GM18505 (cell line): ENCODE measurements at regions not wholly inside any gene's neighbourhood (a gene's known extent, or its start where the extent isn't known, plus 50 kb on each side); places are given as distances from the start of the nearest gene placed in this dataset.
"Not testable (repeated sequence)": the region's sequence is repeated elsewhere in the genome, so short reads cannot be mapped to it uniquely, and the experiment has no call there.

Source experiments
- ATAC-seq: cut with Tn5 transposase; IDR thresholded peaks from one replicate; pipeline ENCODE4 v1.9.1; 2021; ENCODE audit not compliant: unreplicated experiment
- POLR2A ChIP-seq: IDR thresholded peaks from 4 replicates; pipeline ENCODE4 v1.6.1; 2011; ENCODE audit warnings: borderline replicate concordance; ENCODE audit not compliant: insufficient read depth, insufficient read length; ENCODE audit errors: extremely low read depth

DNA sequence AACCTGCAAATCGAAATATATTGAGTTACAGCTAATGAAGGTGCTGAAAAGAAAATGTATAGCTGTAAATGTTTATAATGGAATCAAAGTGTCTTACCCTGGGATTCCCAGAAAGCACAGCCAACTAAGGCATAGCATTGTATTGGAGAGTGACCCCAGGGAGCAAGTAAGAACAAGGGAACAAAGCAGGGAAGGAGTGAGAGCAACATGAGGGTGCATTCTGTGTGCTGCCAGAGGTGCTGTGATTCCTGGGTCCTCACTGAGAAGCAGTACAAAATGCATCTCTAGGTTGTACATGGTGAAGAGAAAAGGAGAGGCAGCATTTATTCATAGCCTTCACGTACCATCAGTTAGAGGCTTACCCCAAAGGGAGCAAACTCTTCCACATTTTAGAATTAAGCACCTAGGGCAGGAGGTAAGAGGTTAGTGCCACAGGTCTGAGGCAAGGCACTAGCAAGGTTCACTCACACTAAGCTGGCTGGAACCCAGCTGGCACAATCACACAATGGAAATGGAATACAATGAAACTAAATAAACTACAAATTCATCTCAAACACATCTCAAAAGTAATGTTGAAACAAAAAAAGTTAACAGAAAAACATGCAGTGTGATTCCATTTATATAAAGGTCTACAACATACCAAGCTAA, 151.5 kb upstream of the C2CD4B start:
- ATAC-seq, result no peak
- TF ChIP-seq POLR2A, result no peak

DNA sequence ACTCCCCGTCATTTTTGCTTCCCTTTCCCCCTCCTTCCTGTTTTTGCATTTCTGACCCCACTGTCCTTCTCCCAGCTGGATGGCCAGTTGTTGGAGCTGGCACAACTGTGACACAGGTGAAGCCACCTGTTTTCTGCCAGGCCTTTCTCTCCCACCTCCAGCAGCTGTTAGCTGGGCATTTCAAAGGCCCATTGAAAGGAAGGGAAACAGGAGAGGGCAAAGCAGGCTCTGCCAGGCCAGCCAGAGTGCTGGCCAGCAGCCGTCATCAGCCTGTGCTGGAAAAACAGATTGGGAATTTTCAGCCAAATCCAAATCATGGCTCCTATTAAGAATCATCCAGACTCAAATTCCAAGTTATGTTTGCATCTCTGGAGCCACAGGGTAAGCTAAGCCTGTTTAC, 155.2 kb upstream of the C2CD4B start:
- ATAC-seq, result no peak
- no peak for TF ChIP-seq POLR2A

DNA sequence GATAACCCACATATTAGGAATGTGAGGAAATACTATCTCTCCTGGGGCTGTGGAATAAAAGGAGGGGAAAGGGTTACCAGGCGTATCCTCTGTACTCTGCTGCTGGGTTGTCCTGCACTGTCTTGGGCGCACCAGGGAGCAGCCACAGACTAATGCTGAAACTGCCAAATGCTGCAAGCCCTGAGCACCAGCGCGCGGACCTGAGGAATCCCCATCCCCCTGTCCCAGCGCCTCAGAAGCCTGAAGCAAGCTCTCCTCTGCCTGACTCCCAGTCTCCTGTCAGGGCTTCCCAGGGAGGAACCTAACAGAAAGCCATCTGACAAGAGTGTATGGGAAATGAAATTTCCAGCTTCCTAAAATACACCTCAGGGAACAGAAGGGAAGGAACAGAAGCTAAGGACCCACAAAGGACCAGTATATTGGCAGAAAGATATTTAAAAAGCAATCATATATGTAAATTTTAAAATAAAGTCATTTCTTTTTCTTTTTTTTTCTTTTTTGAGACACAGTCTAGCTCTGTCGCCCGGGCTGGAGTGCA, 158.3 kb upstream of the C2CD4B start:
- no peak for TF ChIP-seq POLR2A
- no peak for ATAC-seq

DNA sequence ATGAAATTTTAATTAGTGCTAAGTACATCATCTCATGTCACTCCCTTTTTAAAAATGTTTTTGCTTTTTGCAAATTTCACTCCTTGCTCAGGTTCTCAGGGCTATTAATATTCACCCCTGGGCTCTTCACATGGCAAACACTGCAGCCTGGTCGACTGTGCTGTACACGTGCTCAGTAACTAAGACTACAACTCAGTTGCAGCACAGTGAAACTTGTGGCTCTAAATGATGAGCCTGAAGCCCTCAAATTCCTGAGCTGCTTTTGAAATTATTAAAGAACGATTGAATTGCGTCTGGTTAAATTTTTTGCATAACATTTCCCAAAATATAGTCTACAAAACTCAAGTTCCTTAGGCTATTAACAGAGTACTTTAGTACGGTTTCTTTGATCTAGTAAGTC, 159.3 kb upstream of the C2CD4B start:
- no peak for TF ChIP-seq POLR2A
- no peak for ATAC-seq

DNA sequence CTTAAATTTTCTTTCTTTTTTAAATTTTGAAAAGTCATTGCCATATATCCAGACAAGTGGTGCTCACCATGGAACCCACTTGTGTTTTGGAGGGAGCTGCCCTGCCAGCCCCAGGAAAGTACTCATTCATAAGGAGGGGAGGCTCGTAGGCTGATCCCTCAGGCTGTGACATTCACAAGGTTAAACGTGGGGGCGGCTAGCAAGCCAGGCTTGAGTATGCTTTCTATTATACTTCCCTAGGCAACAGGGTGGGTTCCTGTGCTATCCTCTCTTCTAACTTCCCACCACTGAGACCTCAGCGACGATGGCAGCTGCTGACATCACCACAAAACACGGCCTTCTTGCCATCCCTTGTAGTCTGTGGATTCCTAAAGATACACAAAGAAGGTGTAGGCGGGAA, 160.5 kb upstream of the C2CD4B start:
- TF ChIP-seq POLR2A, result no peak

DNA sequence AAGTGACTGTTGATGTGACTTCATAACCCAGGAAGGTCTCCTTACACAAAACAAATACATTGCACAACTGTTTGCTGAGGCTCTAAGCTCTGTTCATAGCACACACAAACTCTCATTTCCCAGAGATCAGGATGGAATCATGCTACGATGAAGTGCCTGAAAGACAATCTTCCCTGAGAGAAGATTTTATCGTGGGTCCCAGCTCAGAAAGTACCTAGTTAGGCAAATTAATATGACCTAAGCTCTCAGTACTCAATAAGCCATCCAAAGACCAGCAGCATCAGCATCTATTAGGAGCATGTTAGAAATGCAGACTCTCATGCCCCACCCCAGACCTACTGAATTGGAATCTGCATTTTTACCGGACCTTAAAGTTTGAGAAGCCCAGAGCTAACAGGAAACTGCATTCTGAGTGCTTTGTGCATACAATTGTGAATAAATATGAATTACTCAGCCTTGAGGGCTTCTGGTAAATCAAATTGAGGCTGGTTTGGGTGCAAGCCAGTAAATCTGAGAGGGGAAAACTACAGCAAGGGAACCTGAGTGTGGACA, 161.5 kb upstream of the C2CD4B start:
- ATAC-seq, result no peak
- TF ChIP-seq POLR2A, result no peak

More for the DNA sequence above, 160.5 kb upstream of the C2CD4B start:
- no peak for ATAC-seq

DNA sequence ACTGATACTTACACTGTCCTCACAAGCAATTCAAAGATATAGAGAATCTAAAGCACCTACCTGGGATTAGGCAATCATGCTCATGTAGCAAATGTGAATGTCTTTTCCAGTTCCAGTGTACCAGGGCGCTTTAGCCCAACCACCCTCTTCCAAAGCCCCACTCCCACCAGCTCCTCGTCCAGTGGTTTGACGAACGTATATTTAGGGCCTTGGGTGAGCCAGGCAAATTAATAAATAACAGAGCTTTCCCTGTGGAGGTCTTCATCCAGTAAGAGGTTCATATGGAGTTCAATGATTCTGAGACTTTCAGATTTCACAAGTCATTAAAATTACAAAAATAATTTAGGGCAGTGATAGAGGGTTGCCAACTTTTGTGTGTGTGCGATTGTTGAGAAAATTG, 162.3 kb upstream of the C2CD4B start:
- TF ChIP-seq POLR2A, result no peak
- ATAC-seq, result no peak

DNA sequence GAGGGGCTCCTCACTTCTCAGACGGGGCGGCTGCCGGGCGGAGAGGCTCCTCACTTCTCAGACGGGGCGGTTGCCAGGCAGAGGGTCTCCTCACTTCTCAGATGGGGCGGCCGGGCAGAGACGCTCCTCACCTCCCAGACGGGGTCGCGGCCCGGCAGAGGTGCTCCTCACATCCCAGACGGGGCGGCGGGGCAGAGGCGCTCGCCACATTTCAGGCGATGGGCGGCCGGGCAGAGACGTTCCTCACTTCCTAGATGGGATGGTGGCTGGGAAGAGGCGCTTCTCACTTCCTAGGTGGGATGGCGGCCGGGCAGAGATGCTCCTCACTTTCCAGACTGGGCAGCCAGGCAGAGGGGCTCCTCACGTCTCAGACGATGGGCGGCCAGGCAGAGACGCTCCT, 167.4 kb upstream of the C2CD4B start:
- not testable (repeated sequence) for ATAC-seq

DNA sequence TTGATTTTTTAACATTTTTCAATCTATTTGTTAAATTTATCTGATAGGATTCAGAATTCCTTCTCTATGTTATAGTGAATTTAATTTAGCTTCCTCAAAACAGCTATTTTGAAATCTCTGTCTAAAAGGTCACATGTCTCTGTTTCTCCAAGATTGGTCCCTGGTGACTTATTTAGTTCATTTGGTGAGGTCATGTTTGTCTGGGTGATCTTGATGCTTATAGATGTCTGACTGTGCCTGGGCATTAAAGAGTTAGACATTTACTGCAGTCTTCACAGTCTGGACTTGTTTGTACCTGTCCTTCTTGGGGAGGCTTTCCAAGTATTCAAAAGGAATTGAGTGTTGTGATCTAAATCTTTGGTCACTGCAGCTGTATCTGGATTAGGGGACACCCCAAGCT, 169.5 kb upstream of the C2CD4B start:
- TF ChIP-seq POLR2A, result no peak
- no peak for ATAC-seq

DNA sequence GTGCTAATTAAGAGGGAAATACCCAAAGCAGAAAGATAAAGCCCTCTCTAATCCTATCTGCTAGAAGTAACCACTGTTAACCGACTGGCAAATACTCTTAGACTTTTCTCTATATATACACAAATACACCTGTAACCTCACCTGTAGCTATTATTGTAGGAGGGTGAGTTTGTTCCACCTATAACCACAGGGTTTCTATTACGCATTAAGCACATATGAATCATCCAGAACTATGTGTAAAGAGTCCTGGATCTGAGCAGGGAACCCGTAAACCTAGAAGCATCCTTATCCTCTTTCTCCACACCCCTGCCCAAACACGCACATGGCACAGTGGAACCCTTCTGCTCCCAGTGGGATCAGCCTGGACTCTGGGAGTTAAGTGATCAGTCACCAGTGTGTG, 172.8 kb upstream of the C2CD4B start:
- TF ChIP-seq POLR2A, result no peak
- ATAC-seq, result no peak

DNA sequence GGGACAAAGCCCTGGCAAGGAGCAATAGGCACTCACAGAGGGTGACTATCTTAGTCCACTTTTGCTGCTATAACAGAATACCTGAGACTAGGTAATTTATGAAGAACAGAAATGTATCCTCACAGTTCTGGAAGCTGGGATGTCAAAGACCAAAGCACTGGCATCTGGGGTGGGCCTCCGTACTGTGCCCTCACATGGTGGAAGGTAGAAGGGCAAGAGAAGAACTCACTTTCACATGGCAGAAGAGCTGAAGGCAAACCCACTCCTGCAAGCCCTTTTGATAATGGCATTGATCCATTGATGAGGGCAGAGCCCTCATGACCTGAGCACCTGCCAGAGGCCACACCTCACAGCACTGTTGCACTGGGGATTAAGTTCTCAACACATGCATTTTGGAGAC, 173.4 kb upstream of the C2CD4B start:
- ATAC-seq, result no peak
- TF ChIP-seq POLR2A, result no peak

DNA sequence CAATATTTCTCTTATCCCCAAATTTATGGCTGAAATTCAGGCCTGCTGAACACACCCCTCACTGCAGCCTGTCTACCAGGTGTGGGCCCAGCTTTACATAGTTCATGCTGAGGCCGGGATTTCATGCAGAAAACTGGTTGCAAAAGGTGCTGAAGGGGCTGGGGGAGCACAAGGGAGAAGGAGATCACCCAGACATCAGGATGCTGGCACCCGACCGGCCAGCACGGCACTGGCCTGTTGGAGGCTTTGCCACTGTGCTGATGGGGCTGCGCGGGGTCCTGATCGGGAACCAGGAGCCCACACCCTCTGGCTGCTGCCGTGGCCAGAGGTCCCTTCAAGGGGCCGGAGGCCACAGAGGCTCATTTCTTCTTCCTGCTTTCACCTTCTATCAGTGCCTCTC, 177.9 kb upstream of the C2CD4B start:
- no peak for TF ChIP-seq POLR2A
- no peak for ATAC-seq

DNA sequence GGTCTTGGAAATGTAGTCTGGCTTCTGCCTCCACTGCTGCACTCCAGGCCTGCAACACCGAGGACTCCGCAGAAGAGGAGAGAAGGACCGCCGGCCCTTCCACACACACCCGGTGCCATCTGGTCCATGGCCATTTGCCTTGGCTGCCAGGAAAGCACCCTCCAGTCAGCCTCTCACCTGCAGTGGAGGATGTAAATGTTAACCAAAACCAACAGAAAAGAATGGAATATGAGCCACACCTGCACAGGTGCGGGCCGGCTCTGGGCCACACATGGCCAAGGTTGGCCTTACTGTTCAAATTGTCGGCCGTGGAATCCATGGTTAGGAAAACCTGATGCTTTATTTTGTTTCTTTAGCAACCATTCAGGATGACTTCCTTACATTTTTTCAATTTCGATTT, 178.3 kb upstream of the C2CD4B start:
- no peak for TF ChIP-seq POLR2A
- no peak for ATAC-seq

DNA sequence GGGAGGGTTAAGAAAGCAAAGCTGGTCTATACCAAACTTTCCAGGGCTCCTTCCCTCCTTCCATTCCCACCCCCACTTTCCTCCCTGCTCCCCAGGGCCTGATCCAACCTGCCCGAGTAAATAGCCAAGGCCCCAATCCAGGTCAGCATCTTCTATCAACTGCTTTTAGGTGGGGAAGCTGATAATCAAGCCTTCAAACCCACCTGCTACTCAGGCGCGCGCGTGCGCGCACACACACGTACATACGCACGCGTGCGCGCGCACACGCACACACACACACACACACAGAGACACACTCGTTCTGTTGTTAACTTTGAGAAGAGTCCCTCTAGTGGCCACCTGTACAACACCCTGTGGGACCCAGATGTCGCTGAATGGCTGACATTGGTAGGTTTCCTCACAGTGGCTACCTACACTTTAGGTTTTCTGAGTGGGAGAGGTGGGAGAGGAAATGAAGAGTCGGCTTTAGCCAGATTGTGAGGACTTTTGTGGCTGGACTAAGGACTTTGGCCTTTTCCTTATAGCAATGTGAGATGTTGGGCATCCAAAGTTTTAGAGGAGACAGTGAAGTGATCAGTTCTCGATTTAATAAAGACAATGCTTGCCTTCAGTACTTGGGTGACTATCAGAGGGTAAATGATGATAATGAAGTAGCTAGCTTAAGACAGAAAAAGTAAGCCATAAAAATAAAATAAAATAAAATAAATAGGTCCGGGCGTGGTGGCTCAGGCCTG, 179.9 kb upstream of the C2CD4B start:
- peak; percentile 48 for ATAC-seq
- TF ChIP-seq POLR2A, result no peak
